ENCODE measurements at regions not wholly inside any gene's neighbourhood (a gene's known extent, or its start where the extent isn't known, plus 50 kb on each side); places are given as distances from the start of the nearest gene placed in this dataset.

DNA sequence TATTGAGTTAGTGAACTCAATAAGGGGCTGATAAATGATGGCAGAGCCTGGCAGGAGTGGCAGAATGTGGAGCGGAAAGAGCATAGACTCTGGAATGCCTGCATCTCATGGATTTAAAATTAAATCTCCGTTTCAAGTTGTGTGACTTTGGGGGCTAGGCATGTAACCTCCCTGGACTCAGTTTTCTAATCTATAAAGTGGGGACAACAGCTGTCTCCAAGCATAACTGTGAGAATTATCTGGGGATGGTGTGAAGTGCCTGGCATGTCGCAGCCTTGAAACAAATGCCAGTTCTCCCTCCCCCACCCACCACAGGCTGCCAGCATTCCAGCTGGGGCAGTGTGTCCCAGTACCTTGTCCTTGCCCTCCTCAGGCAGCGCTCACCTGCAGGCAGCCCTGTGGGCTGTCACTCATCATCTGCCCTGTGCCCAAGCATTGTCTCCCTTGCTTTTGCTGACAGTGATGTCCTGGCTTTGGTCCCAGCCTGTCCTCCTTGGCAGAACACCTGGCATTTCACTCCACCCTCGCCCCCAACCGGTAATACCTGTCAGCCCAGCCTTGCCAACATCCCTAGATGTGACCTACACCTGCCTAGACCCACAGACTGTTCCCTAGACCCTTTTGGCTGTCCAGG, 129.6 kb downstream of the MRM1 start:
- DNase-seq, result no peak

- DNase-seq, result no peak
Measured at GRCh38 chr17:36731811-36732210, 130.4 kb downstream of the MRM1 start.

GRCh38 chr17:36732351-36732750, 131.0 kb downstream of the MRM1 start:
- no peak for DNase-seq

DNA sequence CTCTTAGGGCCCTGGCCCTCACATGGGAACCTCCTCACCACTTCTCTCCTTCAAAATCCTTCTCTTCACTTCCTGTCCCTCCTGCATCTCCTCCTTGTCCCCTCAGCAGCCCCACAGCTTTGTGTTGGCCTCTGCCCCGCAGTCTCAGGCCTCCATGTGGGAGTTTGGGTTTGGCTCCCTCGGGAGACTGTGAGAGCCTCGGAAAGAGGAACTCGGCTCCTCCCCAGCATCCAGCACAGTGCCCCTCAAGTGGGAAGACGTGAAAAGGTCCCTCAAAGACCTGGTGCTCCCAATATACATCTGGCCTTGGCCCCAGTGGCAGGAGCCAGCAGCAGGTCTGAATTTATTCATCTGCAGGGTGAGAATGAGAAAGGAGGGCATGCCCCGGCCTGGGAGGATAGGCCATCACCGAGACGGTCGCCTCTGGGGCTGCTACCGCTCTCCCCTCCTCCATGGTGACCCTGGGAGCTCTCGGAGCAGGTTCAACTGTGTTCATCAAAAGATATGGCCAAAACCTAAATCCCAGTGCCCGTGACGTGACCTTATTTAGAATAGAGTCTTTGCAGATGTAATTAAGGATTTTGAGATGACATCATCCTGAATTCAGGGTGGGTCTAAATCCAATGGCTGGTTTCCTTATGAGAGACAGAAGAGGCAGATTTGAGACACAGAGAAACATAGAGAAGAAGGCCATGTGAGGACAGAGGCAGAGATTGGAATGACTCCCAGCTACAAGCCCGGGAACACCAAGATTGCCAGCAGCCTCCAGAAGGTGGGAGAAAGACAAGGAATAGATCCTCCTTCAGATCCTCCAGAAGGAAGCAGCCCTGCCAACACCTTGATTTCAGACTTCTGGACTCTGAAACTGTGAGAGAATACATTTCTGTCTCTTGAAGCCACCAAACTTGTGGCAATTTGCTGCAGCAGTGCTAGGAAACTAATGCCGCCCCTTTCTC, 135.1 kb downstream of the MRM1 start:
- DNase-seq, result no peak

DNA sequence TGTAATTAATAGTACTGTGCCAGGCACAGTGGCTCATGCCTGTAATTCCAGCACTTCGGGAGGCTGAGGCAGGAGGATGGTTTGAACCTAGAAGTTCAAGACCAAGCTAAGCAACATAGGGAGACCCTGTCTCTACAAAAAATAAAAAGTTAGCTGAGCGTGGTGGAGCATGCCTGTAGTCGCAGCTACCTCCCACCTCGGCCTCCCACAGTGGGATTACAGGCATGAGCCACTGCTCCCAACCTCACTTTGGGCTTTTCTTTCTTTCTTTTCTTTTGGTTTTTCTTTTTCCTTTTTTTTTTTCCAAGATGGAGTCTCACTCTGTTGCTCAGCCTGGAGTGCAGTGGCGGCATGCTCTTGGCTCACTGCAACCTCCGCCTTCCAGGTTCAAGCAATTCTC, 137.8 kb downstream of the MRM1 start:
- DNase-seq, result no peak

- no peak for DNase-seq
Measured at GRCh38 chr17:36740157-36740556, 138.8 kb downstream of the MRM1 start.

GRCh38 chr17:36741019-36741902, 139.9 kb downstream of the MRM1 start:
- DNase-seq, result no peak

DNA sequence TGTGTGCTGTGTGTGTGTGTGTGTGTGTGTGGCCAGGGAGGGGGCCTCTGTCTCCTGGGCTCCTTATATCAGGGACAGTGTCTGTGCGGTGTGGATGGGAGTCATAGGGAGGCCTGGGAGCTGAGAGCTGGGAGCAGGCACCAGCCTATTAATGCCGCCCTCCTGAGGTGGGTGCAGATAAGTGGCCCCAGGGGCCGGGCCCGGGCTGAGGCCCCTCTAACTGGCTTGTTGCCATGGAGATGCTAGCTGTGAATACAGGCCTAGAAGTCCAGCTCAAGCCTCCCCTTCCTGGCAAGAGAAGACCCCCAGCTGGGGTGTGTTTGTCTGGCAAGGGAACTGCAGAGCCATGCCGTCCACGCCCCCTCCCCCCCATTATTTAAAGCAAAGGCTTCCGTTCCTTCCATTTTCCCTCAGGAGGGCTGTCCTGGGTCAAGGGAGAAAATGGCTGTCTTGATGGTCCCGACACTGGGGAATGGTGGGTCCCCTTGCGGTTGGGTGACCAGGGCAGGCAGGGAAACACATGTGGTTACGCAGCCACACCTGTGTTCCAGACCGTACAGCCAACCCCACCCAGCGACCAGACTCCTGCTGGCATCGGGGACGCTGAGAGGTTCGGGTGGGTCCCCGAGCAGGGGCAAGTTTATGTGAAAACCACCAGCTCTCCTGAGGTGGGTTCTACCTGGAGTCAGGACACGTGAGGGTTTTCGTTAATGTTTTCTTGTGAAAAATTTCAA, 141.1 kb downstream of the MRM1 start:
- DNase-seq, result peak; percentile 70

GRCh38 chr17:36743130-36743529, 141.7 kb downstream of the MRM1 start:
- no peak for DNase-seq

DNA sequence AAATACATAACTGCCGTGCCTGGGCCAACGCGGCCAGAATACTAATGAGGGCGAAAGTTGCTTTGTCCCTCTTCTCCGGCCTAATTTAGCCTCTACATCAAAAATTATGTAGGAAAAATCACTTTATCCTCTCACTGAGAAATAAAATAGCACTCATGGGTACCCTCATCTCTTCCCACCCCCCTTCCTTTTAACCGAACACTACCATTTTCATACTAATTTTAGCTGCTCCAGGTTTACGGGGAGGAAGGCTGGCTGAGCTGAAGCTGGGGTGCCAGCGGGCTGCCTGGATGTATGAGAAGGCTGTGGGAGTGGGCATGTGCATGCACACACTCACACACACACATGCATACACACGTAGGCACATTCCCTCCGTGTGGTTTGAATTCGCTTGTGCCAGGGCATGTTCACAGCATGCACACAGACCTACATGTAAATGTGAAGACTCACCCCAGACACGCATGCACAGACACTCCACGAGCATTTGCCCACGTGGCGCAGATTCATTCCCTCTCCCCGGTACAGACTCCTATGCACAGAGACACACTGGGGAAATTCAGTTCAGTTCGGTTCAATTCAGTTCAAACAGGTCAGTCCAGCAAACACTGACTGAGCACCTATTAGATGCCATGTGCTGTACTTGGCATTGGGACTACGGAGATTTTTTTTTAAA, 145.1 kb downstream of the MRM1 start:
- no peak for DNase-seq

GRCh38 chr17:36747861-36748260, 146.5 kb downstream of the MRM1 start:
- DNase-seq, result no peak

GRCh38 chr17:36748272-36748671, 146.9 kb downstream of the MRM1 start:
- no peak for DNase-seq

DNA sequence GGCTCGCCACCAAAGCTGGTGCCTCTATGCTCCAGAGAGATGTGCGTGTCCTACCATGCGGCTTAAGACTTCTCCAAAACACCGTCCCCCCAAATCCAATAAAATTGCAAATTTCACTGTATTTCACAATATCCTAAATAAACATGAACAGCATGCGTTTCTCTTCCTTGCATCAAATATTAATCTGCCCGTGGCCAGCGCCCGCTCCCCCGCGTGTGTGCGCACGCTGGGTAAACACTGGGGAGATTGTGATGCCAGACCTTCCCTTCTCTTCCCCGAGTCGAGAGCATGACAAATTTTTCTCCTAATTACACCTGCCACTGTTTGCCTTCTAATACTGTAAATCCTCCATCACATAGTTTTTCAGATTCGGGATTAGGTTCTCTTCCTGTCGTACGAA, 148.1 kb downstream of the MRM1 start:
- DNase-seq, result no peak

GRCh38 chr17:36750316-36750885, 149.0 kb downstream of the MRM1 start:
- DNase-seq, result no peak

DNA sequence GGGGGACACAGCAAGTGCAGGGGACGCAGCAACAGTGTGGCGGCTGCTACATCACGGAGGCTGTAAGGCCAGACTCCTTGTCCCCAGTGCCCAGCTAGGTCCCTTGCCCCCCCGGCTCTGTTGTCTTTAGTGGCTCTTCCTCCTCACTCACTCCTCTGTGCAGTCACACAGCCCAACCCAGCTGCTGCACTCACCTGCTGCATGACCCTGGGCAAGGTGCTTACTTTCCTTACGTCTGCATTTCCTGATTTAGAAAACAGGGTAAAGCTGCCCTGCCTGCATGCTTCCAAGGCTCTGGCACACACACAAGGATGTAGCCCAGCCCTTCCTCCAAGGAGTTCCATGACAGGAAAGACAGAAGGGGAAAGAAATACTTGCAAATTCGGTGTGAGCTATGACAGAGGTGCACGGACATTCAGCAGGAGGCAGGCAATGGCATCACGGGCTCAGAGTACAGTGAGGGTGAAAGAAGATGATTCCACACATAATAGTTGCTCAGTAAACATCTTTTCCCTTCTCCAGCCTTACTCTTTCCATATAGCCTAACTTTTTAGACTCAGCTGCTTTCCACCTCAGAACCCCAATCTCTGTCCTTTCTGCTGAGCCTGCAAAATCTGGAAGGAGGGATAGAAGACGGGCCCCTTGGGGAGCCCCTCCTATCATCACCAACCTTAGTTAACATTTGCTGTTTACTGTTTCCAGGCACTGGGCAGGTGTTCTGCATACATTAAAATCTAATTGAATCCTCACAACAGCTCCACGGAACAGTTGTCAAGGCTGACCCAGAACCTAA, 150.9 kb downstream of the MRM1 start:
- no peak for DNase-seq

DNA sequence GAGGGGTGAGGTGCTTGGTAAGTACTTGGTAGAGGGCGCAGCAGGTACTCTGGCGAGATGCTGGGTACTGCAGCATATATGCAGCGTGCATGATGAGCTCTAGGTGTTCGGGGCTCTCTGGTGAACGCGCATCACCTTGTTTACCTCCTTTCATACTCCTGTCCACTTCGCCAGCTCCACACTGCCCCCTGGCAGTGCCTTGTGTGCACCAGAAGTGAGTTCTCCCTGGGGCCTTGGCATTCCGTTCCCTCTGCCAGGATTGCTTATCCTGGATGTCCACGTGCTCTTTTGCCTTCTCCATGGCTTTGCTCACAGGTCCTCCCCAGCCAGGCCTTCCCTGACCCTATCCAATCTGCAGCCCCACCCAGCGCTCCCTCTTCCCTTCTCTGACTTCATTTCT, 154.2 kb downstream of the MRM1 start:
- no peak for DNase-seq

GRCh38 chr17:36756695-36757094, 155.3 kb downstream of the MRM1 start:
- DNase-seq, result no peak

DNA sequence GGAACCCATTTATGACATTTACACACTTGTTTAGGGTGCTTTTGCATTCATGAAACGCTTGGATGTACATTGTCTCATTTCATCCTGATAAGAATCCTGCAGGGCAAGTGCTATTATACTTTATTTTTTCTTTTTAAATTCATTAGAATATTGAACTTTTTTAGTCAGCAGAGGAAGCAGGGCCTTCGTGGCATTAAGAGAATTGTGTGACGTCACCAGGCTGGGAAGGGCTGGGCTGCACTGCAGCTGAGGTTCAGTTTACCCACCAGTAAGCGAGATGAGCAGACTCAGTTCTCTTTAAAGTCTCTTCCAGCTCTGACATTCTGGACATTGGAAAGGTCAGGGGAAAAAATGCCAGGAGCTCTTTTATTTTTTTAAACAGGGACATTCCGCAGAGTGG, 159.0 kb downstream of the MRM1 start:
- DNase-seq, result no peak

- no peak for DNase-seq
Measured at GRCh38 chr17:36761203-36761950, 160.0 kb downstream of the MRM1 start.

GRCh38 chr17:36765436-36766043, 164.2 kb downstream of the MRM1 start:
- no peak for DNase-seq

All from NCI-H2227 treated with DMSO at 0.1 percent for 48 hours (cell line).